HG02943 (cell line): ENCODE measurements at regions not wholly inside any gene's neighbourhood (a gene's known extent, or its start where the extent isn't known, plus 50 kb on each side); places are given as distances from the start of the nearest gene placed in this dataset.

ENCODE experiments used
- ATAC-seq: cut with Tn5 transposase; IDR thresholded peaks from one replicate; pipeline ENCODE4 v1.9.1; 2021; ENCODE audit warnings: mild to moderate bottlenecking, low read depth, moderate library complexity; ENCODE audit not compliant: unreplicated experiment

DNA sequence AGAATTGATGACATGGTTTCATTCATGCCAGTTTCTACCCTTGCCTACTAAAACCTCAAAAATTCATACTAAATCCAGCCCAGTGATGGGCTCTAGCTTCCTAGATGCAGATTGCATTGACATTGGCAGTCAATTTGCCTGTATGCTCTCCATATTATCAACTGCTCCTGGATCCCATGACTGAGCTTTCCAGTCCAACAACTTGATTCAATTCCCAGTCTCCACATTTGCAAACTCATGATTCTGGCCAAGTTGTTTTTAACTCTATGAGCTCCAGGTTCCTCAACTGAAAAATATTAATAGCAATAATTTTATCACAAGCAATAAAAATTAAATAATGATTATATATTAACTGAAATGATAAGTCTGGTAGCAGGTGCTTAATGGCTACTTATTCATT, 51.0 kb upstream of the DSC1 start:
- no peak for ATAC-seq

DNA sequence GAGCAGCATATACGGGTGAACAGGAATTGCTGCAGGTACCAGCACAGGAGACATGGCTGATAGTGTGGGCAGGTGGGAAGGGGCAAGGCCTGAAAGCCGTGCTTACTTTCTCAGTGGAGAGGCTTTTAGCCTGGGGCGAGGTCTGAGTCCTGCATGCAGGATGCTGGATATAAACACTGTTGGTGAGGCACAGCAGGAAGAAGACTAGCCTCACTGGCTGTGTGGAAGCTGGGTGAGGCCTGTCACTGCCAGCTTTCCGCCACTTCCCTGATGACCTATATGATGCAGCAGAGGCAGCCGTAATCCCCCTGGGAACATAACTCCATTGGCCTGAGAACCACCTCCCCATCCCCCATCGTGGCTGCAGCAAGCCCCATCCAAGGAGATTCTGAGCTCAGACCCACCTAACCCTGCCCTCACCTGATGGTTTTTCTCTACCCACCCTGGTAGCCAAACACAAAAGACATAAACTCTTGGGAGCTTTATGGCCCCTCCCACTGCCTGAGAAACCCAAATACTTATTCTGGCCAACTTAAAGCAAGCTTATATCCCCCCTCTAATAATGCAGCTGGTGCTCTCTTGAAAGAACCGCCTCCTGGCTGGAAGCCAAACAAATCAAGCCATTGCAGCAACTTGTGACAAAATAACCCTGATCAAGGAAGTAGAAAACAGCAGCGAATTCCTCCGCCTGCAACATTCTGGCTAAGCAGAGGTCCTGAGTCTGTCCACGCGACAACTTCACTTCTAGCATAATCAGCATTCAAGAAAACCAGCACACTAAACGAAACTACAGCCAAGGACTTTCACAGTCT, 54.6 kb upstream of the DSC1 start:
- ATAC-seq = no peak

DNA sequence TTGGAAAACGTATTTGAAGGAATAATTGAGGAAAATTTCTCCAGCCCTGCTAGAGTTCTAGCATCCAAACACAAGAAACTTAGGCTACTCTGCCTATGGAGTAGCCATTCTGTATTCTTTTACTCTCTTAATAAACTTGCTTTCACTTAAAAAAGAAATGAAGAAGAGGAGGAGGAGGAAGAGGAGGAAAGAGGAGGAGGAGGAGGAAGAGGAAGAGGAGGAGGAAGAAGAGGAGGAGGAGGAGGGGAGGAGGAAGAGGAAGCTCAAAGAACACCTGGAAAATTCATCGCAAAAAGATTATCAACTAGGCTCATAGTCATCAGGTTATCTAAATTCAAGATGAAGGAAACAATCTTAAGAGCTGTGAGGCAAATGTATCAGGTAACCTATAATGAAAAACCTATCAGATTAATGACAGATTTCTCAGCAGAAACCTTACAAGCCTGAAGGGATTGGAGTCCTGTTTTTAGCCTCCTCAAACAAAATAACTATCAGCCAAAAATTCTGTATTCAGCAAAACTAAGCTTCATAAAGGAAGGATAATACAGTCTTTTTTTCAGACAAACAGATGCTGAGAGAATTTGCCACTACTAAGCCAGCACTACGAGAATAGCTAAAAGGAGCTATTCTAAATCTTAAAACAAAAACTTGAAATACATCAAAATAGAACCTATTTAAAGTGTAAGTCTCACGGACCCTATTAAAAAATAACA, 56.2 kb upstream of the DSC1 start:
- ATAC-seq = no peak

DNA sequence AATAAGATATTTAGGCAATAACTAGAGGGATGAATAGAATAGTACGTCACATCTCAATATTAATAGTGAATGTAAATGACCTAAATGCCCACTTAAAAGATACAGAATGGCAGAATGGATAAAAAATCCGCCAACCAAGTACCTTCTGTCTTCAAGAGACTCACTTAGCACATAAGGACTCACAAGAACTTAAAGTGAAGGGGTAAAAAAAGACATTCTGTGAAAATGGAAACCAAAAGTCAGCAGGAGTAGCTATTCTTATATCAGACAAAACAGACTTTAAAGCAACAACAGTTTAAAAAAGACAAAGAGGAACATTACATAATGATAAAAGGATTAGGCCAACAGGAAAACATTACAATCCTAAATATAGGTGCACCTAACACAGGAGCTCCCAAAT, 56.7 kb upstream of the DSC1 start:
- ATAC-seq = no peak

DNA sequence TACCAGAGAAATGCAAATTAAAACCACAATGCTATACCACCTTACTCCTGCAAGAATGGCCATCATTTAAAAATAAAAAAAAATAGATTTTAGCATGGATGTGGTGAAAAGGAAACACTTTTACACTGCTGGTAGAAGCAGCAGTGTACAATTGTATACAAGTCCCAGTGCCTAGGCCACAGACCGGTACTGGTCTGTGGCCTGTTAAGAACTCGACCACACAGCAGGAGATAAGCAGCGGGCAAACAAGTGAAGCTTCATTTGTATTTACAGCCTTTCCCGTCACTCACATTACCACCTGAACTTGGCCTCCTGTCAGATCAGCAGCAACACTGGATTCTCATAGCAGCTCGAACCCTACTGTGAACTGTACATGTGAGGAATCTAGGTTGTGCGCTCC, 60.7 kb upstream of the DSC1 start:
- no peak for ATAC-seq

DNA sequence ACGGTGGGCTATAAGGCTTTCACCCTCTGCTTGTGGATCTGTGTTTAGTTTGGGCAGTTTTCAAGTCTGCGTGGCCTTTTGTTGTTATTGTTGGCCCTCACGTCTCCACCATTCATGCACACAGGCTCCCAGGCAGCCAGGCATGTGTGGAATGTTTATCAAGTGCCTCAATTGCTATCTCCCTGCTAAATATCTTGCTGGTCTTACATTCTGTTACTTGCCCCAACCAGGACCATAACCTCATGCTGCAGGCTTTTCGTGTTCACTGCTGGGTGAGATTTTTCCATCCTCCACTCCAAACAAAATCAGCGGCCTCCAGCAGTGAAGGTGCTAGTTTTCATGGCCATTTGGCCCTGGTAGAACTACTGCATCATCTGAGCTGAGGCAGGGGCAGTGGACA, 63.0 kb upstream of the DSC1 start:
- no peak for ATAC-seq

DNA sequence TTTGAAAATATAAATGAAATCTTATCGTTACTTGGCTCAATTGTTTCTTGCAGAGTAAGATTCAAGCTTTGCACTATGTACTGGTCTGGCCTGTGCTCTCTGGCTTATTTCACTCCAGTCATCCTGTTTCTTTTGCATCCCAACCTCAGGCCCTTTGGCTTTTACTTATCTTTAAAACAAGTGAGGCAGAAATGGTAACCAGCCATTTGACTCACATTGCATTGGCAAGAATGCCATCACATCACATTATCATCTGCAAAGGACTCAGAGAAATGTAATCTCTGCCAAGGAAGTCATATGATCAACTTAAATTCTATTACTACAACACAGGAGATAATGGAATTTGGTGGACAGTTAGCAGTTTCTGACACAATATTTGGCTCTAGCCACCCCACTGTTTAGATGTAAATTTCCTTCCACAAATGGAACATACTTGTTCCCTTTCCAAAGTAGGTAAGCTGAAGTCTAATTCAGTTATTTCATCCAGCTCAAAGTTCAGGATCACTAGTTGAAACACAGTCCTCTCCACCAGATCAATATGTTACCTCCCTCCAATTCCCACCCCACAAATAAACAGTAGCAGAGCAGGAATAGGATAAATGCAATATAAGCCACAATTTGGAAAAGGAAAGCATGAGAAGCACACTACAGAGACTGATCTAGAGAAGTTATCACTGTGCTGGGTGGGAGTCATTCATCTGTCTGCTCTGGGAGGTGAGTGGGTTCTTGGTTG, 65.0 kb upstream of the DSC1 start:
- no peak for ATAC-seq

DNA sequence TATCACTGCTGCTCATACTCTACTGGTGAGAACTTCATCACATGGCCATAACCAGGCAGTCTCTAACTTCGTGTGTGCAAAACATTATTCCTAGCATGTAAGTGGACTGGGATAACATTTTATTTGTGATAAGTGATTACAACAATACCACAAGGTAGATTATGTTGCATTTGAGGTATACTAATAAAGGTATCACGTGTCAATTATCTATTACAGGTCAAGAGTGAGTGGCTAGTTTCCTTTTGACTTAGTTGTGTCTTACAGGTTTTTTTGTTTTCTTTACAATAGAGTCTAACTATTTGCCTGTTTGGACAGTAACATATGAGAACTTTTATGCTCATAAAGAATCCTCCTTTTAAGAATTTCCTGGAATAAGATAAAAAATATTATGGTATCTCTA, 67.2 kb upstream of the DSC1 start:
- peak; percentile 12 for ATAC-seq

DNA sequence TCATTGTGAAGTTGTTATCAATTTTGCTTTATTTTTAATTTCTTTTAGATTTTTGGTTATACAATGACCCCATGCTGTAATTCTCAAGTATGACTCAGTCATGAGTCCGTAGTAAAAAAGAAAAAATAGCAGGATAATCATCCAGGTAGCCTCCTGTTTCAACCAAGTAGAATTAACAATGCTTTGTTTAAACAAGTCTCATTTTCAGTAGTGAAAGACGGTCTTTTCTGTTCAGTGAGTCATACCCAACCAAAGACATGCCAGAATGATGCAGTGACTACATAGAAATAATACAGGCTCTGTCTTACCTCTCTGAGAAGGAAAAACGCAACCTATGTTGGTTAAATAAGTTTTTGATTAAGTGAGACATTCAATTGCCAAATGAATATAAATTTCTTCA, 67.8 kb upstream of the DSC1 start:
- peak; percentile 73 for ATAC-seq

DNA sequence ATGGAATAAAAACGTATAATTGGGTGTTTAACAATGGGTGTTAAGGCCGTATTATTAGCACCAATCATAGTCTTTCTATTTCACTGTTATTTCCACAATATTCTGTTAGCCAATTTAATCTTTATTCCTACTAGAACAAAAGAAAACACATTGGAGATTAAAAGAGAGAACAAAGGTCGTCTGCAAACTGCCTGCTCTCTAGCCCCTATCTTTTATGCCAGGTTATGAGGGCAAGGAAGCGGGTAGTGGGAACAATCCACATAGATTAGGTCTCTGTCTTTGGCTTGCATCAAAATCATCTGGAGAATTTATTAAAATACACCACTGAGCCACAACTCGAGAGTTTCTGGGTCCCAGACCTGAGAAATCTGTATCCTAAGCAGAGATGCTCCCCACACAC, 69.4 kb upstream of the DSC1 start:
- no peak for ATAC-seq

DNA sequence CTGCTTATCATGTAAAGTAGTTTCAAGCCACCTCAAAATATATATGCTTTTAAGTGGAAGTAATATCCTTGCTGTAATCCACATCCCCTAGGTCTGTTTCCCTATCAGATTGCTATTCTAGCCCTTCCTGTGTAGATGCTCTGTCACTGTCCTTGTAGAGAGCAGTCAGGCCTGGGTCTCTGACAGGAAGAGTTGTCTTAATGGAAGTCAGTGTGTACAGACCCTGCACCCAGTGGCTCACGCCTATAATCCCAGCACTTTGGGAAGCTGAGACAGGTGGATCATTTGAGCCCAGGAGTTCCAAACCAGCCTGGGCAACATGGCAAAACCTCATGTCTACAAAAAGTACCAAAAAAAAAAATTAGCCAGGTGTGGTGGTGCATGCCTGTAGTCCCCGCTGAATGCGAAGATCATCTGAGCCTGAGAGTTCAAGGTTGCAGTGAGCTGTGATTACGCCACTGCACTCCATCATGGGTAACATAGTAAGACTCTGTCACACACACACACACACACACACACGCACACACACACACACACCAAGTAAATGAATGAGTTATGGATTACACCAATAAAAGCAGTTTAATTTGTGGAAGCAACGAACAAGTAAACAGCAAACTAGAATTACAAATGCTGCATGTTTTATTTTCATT, 70.2 kb upstream of the DSC1 start:
- ATAC-seq = no peak

DNA sequence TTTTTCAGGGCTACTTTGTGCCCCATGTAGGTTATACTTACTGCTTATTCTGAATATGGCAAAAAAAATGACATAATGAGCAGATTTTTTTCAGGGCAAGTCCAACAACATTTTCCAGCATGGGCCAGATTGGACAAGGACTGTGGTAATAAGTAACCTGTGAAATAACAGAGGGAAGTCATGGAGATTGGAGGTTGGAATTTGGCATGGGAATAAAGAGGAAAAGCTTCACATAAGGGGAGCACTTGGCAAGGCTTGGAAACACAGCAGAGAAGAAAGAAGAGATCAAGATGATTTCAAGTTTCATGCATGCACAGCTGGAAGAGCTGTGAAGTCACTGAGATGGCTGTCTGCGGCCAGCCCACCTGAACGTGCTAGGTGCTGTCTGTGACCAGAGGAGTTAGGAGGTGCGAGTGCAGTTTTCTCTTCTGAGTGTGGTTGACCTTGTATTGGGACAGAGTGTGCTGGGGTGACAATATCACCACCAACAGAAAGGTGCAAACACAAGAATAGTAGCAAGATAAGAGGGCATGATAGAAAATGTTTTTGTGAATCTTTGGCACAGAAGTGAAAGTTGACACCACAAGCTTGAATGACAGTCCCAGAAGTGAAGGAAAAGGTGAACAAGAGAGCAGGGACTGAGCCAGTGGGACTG, 71.1 kb upstream of the DSC1 start:
- ATAC-seq = no peak

DNA sequence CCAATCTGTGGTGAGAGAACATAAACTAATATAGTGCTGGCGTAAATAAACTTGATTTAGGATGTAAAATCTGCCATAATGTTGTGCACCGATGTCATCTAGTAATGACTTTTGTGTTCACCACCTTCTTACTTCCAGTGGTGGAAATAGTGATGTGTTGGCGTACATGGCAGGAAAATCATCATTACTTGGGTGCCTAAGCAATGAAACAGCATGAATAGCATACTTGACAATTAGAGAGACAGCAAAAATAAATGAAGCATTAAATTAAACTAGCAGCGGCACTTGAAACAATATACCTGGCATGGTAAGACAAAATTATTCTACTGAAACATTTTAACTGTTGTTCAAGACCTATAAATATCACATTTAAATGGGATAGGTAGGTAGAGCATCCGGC, 73.2 kb upstream of the DSC1 start:
- ATAC-seq = no peak

DNA sequence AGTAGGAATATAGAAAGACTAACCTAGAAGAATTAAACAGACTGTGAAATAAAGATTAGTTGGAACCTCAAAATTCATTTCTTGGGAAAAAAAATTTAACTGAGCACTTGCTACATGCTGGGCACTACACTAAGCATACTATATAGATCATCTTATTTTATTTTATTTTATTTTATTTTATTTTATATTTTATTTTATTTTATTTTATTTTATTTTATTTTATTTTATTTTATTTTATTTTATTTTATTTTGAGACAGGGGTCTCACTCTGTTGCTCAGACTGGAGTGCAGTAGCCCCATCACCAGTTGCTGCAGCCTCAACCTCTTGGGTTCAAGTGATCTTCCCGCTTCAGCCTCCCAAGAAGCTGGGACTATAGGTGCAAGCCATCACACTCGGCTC, 74.5 kb upstream of the DSC1 start:
- no peak for ATAC-seq

DNA sequence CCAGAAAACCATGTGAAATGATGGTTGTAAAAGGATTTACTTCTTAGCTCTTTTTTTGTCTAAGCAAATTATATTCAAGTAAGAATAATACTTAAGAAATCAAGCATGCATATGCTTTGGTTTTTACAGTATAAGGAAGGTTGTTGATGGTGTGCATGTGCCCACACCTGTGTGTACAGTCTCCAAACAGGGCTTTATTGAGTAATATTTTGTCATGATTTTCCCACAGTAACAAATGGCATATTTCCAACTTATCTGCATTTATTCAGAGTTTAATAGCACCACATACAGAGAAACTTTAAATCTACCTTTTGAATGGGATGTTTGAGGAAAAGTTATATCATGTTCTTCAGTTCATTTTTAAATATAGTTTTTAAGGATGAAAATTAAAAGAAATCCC, 76.5 kb upstream of the DSG1 start:
- ATAC-seq = no peak

DNA sequence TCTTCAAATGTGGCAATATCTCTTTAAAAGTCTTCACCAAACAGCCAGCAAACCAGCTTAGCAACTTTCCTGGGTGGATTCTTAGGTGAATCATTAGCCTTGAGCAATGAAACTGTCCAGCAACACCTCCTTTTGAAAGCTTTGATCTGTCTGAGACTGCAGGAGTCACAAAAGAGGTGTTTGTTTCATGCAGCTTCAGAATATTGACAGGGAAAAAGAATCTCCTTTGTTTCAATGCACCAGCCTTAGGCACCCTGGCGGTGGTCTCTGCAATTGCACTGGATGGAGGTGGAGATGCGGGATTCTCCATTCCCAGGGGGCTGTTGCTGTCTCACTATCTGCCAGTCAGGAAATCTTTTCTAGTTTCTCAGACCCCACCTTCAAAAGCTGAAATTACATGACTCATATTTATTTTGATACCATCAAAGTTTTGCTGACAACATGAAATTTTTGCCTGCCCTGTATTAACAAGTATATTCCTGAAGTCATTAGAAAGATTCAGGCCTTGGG, 76.0 kb upstream of the DSG1 start:
- ATAC-seq = peak; percentile 58

DNA sequence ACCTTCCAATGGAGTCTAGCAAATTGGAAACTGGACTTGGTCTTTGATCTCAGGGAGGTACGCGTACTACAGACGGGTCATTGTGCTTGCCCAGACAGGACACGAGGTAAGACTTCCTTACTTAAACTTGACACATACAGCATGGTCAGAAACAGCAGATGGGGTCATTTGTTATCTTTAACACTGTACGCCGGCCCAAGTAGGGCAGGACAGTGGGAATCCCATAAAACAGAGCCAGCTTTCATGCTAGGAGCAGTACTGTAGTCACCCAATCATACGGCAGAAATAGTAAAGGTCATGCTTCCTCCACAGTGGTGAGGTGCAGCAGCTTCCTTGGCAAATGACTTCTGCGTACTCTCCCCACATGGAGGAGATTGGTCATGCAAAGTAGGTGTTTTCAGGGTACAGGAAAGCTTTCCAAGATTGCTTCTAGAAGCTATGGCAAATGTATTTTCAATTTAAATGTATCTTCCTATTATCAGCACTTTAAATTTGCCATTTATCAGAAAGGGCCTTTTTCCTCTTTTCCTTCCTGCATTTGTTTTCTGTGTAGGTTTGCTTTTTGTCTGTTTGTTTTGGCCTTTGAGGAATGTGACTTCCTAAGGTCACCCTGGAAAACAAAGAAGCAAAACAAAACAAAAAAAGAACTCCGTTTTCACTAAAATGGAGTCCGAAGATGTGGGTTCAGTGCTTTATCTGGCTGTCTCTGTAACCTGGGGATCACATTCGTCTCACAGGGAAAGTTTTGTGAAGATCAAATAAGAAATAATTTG, 74.0 kb upstream of the DSG1 start:
- ATAC-seq = no peak

DNA sequence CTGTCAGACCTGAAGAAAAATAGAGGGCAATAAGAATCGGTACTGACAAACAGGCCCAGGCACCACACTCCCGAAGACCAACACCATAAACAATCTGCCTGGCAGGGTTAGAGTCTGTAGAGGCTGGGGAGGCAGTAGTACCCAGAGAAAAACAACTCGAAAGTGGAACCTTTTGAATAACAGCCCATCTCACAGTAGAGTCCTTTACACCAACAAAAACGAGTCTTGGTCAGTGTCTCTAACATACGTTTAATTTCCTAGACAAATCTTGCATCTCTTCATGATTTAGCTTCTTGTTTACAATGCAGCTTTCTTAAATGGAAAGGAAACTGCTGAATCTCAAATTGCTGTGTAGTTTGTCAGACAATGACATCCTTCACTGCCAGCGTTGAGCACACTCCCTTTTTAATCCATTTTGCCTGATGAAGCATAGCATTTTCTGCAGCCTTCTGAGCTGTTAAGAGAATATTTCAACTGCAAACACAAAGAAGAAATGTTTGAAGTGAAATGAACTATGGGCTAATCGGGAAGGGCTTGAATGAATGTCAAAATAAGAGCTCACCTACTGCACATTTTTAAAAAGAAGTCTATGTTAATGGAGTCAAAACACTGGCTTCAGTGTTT, 73.1 kb upstream of the DSG1 start:
- no peak for ATAC-seq

DNA sequence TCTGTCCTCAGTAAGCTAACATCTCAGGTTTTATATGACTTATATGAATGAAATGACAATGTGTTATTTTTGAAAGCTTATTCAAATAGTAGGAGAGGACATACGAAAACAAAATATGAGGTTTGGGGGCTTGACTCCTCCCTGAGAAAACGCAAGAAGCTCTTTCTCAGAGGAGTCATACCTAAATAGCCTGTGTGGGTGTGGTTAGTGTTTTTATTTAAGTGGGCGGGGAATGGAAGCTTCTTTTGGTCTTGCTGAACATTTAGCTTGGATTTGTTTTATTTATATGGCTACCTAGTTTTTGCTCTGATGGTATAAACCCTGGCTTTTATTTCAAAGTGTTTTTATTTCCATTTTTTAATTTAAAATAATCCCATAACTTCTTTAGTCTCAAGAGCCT, 72.1 kb upstream of the DSG1 start:
- ATAC-seq = no peak
